GM18505 (cell line): ENCODE measurements at regions not wholly inside any gene's neighbourhood (a gene's known extent, or its start where the extent isn't known, plus 50 kb on each side); places are given as distances from the start of the nearest gene placed in this dataset.

ENCODE experiments used
- ATAC-seq: cut with Tn5 transposase; IDR thresholded peaks from one replicate; pipeline ENCODE4 v1.9.1; 2021; ENCODE audit not compliant: unreplicated experiment
- POLR2A ChIP-seq: IDR thresholded peaks from 4 replicates; pipeline ENCODE4 v1.6.1; 2011; ENCODE audit warnings: borderline replicate concordance; ENCODE audit not compliant: insufficient read depth, insufficient read length; ENCODE audit errors: extremely low read depth

DNA sequence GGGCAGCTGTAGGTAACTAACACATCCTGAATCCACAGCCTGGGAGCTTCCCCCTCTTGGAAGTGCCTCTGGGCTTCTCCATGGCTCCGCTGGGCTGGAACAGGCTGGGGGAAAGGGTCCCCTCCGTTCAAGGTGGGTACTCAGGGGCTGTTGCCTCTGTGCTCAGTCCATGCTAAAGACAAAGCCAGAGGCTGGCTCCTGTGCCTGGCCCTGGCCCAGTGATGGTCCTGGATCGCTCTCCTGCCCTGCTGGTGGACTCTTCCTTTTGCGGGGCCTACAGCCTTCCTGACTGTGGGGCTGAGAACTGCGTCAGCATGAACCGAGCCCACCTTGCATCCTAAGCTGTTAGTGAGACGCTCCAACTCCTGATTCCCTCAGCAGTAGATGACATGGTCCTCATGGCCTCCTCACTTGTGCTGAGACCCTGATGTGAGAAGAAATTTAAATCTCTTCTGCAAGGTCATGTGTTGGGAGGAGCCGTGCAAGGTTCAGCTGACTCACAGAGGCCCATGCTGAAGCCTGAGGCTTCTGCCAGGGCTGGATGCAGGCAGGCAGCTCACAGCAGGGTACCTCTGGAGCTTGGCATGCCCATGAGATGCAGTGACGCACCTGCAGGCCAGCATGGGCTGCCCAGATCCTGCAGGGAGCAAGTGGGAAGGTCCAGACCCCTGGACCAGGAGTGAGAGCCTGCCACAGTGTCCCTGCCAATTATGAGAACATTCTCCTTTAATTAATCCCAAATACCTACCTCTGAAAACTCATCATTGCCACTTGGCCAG lies 1285.5 kb downstream of the TBC1D22A start:
- ATAC-seq: no peak
- TF ChIP-seq POLR2A: no peak

DNA sequence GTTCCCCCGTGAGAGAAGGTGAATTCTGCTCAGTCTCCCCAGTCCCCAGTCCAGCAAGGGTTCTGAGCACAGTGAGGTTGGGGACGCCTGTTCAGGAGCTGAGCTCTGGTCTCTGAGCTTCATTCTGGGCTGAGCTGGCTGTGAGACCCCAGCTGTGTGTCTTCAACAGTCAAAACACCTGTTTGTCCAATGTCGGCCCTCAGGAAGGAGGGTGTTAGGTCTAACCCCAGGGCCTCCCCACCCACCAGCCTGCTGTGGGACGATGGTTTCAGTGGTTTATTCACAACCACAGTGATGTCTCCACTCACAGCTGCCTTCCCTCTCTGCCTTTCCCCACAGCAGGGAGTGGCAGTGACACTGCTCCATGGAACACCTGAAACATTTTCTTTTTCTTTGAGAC lies 1282.9 kb downstream of the TBC1D22A start:
- no peak for ATAC-seq
- no peak for TF ChIP-seq POLR2A

DNA sequence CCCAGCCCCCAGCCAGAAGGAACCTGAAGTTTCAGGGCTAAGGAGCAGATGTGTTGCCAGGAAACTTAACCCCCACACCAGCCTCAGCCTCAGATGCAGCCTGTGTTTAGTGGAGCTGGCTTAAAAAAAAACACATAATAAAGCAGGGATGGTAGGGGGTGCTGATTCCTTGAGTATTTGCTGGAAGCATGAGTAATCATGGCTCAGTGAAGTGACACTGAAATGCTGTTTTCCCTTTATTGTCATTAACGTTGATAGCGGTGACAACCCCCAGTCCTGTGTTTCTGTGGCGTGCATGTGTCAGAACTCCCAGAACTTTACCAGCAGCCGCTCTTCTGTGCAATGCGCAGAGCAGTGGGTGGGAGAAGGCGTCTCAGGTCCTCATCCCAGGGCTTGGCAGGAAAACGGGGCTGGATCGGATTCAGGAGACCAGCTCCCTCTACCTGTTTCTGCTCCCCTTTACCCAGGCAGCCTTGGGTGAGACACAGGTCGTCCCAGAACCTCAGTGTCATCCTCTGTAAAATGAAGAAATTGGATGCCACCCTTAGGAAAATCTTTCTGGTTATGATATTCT lies 1282.1 kb downstream of the TBC1D22A start:
- TF ChIP-seq POLR2A: no peak
- no peak for ATAC-seq

DNA sequence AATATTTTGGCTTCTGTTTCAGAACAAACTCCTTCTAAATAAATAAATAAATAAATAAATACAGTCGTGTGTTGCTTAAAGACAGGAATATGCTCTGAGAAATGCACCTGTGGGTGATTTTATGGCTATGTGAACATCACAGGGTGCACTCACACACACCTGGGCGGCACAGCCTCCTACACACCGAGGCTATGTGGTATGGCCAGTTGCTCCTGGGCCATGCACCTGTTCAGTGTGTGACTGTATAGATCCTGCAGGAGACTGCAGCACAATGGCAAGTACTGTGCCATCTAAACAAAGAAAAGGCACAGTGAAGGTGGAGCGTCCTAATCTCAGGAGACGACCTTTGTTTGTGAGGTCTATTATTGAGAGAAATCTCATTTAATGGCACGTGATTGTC lies 1281.1 kb downstream of the TBC1D22A start:
- no peak for ATAC-seq
- no peak for TF ChIP-seq POLR2A

DNA sequence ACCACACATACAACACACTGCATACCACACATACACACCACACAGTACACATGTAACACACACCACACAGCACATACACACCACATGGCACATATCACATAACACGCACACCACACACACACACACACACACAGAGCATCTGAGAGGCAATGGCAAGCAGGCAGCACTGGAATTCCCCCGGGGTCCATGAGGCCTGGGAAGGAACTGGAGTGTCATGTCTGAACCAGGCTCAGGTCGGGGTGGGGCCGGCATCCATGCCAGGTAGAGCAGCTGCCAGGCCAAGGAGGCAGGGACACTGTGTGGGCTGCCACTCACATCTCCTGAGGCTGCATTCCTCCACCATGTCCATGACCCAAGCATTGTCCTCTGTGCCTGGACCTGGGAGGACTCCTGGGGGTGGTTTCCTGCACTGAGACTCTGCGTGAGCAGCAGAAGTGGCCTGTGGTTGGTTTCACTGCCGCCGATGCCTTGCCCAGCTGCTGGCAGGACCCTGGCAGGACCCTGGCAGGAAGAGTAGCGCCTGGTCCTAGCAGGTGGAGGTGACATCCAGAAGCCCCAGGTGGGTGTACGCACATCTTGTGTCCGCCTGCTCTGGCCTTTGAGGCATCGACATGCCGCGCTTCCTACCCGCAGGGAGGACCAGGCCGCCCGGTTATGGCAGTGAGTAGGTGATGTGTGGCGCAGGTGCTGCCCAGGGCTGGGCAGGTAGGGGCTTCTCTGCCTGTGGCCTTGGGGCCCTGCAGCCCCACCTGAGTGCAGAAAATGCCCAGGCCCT lies 1280.4 kb downstream of the TBC1D22A start:
- no peak for ATAC-seq
- no peak for TF ChIP-seq POLR2A

DNA sequence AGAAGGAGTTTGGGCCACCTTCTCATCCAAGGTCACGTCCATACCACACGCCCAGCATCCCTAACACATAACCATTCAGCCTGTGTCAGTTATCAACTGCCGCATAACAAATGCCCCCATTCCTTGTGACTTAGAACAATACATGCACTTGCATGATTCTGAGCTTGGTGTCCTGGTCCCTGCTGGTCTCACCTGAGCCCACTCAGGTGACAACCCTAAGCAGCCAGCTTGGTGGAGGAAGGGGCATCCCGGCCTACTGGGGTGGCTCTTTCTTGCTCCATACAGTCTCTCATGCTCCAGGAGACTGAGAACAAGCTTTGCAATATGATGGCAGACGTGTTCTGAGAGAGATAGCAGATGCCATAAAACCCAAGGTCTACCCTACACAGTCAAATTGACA lies 1276.9 kb downstream of the TBC1D22A start:
- TF ChIP-seq POLR2A: no peak
- ATAC-seq: no peak

DNA sequence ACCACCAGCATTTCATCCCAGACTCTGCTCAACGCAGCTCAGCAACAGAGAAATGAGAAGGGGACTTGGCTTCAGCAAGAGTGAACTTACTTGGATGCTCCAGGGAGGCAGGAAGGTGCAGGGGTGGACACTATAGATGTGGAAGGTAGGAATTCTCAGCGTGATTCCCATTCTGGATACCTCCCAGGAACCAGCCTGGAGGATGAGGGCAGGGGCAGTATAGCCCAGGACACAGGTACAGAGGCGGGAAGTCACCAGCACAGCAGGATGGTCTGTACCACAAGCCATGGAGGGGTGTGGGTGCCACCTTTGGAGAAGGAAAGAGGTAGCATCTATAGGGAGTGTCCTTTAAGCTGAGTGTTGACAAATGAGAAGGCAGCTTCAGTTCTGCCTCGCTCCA lies 1275.2 kb downstream of the TBC1D22A start:
- no peak for TF ChIP-seq POLR2A

DNA sequence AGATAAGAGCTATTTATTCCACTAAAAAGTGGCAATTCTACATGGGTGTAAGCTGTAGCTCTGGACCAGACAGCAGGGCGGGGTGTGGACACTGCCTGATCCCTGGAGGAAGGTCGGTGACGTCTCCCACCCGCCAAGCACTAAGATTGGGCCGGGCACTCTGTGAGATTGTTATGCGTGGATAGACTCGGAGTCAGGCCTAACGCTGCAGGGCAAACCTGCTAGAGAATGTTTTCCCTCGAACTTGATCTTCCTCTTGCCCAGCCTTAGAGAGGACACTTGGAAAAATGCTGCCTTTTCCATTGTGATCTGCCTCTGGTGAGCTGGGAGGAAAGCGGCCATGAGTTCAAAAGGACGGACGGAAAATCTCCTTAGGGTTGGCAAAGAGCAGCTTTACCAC lies 1273.4 kb downstream of the TBC1D22A start:
- no peak for ATAC-seq
- no peak for TF ChIP-seq POLR2A

More for the DNA sequence above, 1275.2 kb downstream of the TBC1D22A start:
- ATAC-seq: no peak

DNA sequence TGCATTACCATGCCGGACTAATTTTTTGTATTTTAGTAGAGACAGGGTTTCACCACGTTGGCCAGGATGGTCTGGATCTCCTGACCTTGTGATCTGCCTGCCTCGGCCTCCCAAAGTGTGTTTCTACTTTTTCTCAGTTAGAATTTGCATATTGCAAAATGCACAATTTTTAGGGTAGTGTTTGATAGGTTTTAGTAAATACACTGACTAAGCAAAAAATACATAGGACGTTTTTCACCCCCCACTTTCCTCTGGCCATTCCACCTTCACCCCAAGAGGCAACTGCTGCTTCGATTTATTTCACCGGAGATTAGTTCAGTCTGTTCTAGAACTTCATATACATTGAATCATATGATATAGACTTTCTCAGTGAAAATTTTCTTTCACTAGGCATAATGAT lies 1269.1 kb downstream of the TBC1D22A start:
- no peak for TF ChIP-seq POLR2A
- ATAC-seq: no peak

DNA sequence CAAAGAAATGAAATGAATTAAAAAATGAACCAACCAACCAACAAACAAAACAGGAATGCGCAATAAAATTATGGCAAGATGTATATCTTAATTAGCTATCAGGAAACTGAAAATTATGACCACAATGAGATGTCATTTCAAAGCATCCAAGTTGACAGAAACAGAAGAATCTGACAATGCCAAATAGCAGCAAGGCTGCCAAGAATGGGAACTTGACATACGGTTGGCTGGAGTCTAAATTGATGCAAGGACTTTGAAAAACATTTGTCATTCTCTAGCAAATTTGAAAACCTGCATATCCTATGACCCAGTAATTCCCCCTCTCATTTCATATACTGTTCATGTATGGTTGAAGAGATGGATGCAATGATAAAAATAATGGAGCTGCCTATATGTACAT lies 1262.6 kb downstream of the TBC1D22A start:
- TF ChIP-seq POLR2A: no peak
- no peak for ATAC-seq

DNA sequence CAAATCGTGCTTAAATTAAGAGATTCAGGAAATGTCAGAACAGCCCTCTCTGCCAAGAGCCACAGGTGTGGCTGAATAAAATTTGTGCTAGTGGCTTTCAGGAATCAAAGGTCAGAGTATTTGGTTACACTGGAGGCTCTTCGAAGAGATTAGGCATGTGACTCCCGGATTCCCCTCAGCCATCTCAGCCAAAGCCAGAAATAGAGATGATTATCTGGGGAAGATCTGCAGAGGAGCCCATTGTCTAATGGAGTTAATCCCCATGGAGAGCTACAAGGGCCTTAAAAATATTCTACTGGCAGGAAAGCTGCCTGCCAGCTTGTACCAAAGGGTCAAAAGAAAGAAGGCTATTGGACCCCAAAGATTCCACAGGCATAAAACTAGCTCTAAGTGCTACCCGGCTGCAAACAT lies 1259.5 kb downstream of the TBC1D22A start:
- TF ChIP-seq POLR2A: no peak
- ATAC-seq: no peak

DNA sequence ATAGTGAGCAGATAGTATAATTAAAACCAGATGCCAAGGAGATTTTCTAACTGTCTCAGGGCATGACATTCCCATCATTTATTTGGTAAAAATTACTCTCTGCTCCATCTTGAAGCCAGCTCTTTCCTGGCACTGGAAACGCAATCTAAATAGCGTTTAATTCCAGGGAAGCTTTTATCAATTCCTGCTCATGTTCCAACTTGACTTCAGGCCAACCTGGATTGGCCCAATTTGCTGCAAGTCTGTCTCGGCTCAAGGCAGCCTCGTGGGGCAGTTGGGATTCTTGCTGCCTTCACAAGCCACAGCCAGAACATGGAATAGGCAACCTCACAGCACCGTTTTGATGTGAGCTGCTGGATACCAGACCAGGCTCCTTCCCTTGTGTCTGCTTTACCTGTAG lies 1255.9 kb downstream of the TBC1D22A start:
- ATAC-seq: no peak

DNA sequence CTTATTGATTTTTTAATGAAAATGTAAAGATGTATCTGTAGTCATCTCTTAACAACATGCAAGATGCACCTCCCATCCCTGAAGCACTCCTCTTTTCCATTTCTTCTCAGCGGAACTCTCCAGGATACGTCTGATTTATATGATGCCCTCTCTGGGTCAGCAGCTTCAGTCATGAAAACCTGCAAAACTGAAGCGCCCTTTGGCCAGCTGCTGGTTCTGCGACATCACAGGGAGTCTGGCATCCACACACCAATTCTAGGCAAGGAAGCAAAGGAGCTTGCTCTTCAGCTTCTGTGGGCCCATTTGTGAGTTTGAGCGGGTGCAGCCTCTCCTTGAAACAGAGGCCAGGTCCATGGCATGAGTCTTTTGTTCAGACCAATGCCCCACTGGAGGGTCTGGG lies 1253.3 kb downstream of the TBC1D22A start:
- TF ChIP-seq POLR2A: no peak
- no peak for ATAC-seq

More for the DNA sequence above, 1255.9 kb downstream of the TBC1D22A start:
- no peak for TF ChIP-seq POLR2A

DNA sequence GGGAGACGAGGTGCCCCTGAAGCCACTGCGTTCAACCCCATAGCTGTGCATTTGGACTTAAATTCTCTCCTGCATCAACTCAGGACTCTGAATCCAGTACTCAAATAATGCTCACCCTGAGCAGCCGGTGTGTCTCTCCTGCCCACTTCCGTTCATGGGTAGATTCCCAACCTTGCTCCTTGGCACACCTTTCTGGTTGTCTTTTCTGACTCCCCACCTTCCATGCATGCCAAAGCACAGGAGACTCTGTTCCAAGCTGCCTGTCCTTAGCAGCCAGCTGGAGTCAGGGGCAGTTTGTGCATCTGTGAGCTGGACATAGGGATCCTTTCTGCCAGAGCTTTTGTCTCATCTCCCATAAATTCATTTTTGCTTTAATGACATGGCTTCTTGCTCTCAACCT lies 1242.5 kb downstream of the TBC1D22A start:
- TF ChIP-seq POLR2A: no peak
- ATAC-seq: no peak
